AG10803 (cell line): ENCODE measurements at regions not wholly inside any gene's neighbourhood (a gene's known extent, or its start where the extent isn't known, plus 50 kb on each side); places are given as distances from the start of the nearest gene placed in this dataset.

Source experiments
- DNase-seq: peaks from one replicate; pipeline ENCODE4 v3.0.0; 2010; ENCODE audit warnings: low read depth
- H3K4me3 ChIP-seq: 2 replicates; pipeline ENCODE4 v1.5.1; 2011; ENCODE audit warnings: mild to moderate bottlenecking, low read length, control low read depth
- TF ChIP-seq, protein P1 (sequence below): conservative IDR thresholded peaks from 2 replicates; pipeline ENCODE4 v1.5.1; 2011; ENCODE audit warnings: mild to moderate bottlenecking, low read length, control low read depth, inconsistent platforms

DNA sequence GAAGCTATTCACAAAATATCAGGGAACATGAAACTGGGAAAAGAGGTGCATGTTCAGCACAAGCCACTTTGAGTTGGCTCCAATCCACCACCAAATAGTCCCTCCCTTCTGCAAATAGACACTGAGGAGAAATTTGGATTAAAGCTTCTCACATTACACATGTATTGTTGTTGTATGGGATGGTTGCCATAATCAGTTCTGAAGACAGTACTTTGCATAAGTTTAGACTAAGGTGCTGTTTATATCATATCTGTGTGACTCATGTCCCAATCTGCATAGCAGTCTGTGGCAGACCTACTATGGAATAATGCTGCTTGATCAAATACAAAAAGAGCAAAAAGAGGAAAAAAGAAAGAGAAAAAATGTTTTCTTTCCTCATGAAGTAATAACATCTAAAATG lies 376.7 kb upstream of the DDI1 start:
- TF ChIP-seq, protein P1, sequence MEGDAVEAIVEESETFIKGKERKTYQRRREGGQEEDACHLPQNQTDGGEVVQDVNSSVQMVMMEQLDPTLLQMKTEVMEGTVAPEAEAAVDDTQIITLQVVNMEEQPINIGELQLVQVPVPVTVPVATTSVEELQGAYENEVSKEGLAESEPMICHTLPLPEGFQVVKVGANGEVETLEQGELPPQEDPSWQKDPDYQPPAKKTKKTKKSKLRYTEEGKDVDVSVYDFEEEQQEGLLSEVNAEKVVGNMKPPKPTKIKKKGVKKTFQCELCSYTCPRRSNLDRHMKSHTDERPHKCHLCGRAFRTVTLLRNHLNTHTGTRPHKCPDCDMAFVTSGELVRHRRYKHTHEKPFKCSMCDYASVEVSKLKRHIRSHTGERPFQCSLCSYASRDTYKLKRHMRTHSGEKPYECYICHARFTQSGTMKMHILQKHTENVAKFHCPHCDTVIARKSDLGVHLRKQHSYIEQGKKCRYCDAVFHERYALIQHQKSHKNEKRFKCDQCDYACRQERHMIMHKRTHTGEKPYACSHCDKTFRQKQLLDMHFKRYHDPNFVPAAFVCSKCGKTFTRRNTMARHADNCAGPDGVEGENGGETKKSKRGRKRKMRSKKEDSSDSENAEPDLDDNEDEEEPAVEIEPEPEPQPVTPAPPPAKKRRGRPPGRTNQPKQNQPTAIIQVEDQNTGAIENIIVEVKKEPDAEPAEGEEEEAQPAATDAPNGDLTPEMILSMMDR = no peak
- DNase-seq = no peak

DNA sequence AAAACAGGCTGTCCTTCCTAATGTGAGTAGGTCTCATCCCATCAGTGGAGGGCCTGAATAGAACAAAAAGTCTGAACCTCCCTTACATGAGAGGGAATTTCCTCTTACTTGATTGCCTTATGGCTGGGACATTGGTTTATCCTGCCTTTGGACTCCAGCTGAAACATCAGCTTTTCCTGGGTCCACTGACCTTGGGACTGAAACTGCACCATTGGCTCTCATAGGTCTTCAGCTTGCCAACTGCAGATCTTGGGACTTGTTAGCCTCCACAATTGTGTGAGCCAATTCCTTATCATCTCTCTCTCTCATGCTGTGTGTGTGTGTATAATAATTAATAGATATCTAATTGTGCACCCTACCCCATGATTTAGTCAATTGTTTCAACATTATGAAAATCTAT lies 375.3 kb upstream of the DDI1 start:
- DNase-seq = no peak
- H3K4me3 ChIP-seq = no peak overlapping the region
- TF ChIP-seq, protein P1 = no peak

More for the DNA sequence above, 376.7 kb upstream of the DDI1 start:
- no peak overlapping the region for H3K4me3 ChIP-seq

DNA sequence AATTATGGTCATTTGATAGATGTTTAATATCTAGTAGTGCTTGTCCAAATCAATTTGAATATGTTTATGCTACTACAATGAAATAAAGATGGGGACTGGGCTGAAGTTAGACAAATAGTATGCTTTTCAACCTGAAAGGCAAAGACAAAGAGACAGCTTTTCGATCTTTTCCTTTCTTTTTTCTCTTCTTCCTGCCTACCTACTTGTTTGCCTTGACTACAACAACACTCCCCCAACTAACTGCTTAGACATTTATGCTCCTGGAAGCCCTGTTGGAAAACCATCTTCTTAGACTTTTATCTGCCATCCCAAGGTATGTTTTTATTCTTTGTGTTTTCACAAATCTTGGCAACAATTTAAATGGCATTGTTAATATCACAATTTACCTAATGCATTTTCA lies 374.4 kb upstream of the DDI1 start:
- TF ChIP-seq, protein P1 = no peak
- no peak overlapping the region for H3K4me3 ChIP-seq
- no peak for DNase-seq

DNA sequence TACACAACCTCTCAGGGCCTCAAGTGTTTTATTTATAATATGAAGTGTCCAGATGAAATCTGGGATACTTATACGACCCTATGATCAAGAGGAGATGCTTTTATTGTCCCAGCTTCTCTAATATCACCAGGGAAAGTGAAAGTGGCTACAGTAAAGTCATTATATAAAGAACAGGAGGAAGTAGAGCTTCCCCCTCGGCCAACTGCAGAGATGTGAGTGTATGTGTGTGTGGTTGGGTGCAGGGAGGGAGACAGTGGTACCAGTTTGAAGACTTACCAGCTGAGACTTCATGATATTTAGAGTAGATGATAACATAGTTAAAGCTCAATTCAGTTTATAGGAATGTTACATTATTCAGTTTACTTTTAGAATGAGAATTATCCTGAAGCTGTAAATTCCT lies 373.6 kb upstream of the DDI1 start:
- H3K4me3 ChIP-seq = no peak overlapping the region
- DNase-seq = no peak
- TF ChIP-seq, protein P1 = no peak

DNA sequence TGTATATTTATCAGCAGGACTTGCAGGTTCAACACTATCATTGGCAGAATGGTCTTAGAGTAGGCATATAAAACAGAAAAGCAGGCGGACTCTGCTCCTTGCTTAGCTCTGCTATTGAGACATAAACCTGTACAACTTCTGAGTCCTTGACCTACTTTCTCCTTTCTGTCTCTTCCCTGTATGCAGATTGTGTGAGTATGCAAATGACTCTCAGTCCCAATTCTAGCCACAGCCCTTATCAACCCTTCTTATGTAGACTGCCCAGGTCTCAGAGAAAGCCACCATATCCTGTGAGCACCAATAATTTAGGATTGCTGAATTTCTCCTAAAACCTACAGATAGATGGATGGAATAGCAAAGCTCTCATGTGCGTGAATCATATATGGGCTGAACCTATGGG lies 367.6 kb upstream of the DDI1 start:
- TF ChIP-seq, protein P1 = no peak
- DNase-seq = no peak
- H3K4me3 ChIP-seq = no peak overlapping the region

DNA sequence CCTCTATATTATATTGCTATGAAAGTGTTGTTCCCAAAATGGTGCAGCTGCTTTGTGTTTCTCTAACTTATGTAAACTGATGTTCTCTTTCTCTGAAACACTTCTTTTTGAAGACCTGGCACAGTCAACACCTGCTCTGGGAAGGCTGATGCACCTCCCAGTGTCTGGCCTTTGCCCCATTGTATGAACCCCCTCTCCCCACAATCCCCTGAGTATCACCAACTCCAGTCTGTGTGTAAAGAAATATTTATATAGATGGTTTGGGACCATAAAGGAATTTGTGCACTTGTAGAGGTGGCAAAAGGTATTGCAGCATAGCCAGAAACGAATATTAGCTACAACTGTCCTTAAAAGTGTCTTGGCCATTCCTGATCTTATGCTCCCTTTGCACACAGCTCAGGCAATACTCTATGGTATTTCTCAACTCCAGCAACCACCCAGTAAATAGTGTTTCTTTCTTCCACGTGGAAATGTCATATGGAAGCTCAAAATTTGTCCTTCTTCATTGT lies 365.2 kb upstream of the DDI1 start:
- no peak overlapping the region for H3K4me3 ChIP-seq
- TF ChIP-seq, protein P1 = peak; percentile 10; the same call in 1 of the 2 replicates
- no peak for DNase-seq

DNA sequence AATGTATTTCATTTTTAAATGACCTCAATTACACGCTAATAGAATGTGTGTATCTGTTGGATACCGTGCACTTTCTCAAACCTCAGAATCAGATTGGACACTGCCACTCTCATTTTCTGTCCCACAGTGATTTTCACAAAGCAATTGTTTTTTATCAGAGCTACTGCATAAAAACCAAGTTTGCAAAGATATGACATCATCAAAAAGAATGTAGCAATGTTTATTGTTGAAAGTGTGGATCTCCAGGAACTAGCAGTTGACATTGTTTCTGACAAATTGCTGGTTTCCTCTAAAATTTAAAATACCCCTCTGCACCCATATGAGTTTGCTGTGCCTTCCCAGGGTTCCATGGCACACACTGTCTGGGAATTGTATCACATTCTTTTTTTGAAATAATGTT lies 362.7 kb upstream of the DDI1 start:
- peak; percentile 53 for DNase-seq
- TF ChIP-seq, protein P1 = no peak
- no peak overlapping the region for H3K4me3 ChIP-seq
